H9 (cell line): ENCODE measurements at regions not wholly inside any gene's neighbourhood (a gene's known extent, or its start where the extent isn't known, plus 50 kb on each side); places are given as distances from the start of the nearest gene placed in this dataset.

ENCODE experiments used
- DNase-seq: peaks from one replicate; pipeline ENCODE4 v3.0.0-alpha.2; 2017
- H2AFZ ChIP-seq: one replicate; pipeline ENCODE4 v1.6.1; 2013; ENCODE audit warnings: mild to moderate bottlenecking, low read length, control low read depth, moderate library complexity
- H2AK5ac ChIP-seq: 2 replicates; pipeline ENCODE4 v1.6.1; 2013; ENCODE audit warnings: low read length, control low read depth, mixed read lengths; ENCODE audit not compliant: insufficient read length
- H2BK120ac ChIP-seq: one replicate; pipeline ENCODE4 v1.6.1; 2013; ENCODE audit warnings: low read depth, mild to moderate bottlenecking, low read length, control low read depth, inconsistent platforms; ENCODE audit not compliant: poor library complexity, severe bottlenecking
- H2BK12ac ChIP-seq: 2 replicates; pipeline ENCODE4 v1.6.1; 2013; ENCODE audit warnings: low read length, control low read depth, mixed read lengths, low read depth; ENCODE audit not compliant: insufficient read length
- H2BK15ac ChIP-seq: 2 replicates; pipeline ENCODE4 v1.6.1; 2013; ENCODE audit warnings: low read depth, low read length, control low read depth
- H2BK20ac ChIP-seq: one replicate; pipeline ENCODE4 v1.6.1; 2013; ENCODE audit warnings: low read depth, mild to moderate bottlenecking, low read length, control low read depth, inconsistent platforms; ENCODE audit not compliant: poor library complexity, severe bottlenecking
- H2BK5ac ChIP-seq: 2 replicates; pipeline ENCODE4 v1.6.1; 2013; ENCODE audit warnings: low read length, control low read depth, mixed read lengths; ENCODE audit not compliant: insufficient read length
- H3K14ac ChIP-seq: 2 replicates; pipeline ENCODE4 v1.6.1; 2013; ENCODE audit warnings: low read length, control low read depth; ENCODE audit not compliant: insufficient read depth
- H3K18ac ChIP-seq: 2 replicates; pipeline ENCODE4 v1.6.1; 2013; ENCODE audit warnings: low read depth, mild to moderate bottlenecking, mixed read lengths, low read length, control low read depth; ENCODE audit not compliant: insufficient read length
- H3K23ac ChIP-seq: 2 replicates; pipeline ENCODE4 v1.6.1; 2013; ENCODE audit warnings: low read length, control low read depth, mixed read lengths, low read depth; ENCODE audit not compliant: insufficient read length
- H3K23me2 ChIP-seq: 2 replicates; pipeline ENCODE4 v1.6.1; 2013; ENCODE audit warnings: low read depth, mild to moderate bottlenecking, mixed read lengths, low read length, control low read depth; ENCODE audit not compliant: insufficient read length, poor library complexity, severe bottlenecking
- H3K27ac ChIP-seq: 2 replicates; pipeline ENCODE4 v1.5.1; 2013; ENCODE audit warnings: low read length, control low read depth, mixed read lengths, low read depth; ENCODE audit not compliant: insufficient read length
- H3K27me3 ChIP-seq: 2 replicates; pipeline ENCODE4 v1.6.1; 2013; ENCODE audit warnings: low read length, control low read depth, inconsistent platforms; ENCODE audit not compliant: insufficient read depth
- H3K4ac ChIP-seq: 2 replicates; pipeline ENCODE4 v1.6.1; 2013; ENCODE audit warnings: low read depth, mild to moderate bottlenecking, control low read depth, inconsistent platforms, low read length, moderate library complexity
- H3K4me1 ChIP-seq: 2 replicates; pipeline ENCODE4 v1.6.1; 2013; ENCODE audit warnings: low read length, control low read depth, inconsistent platforms; ENCODE audit not compliant: insufficient read depth
- H3K4me2 ChIP-seq: 2 replicates; pipeline ENCODE4 v1.6.1; 2013; ENCODE audit warnings: low read length, control low read depth, mixed read lengths; ENCODE audit not compliant: insufficient read length, insufficient read depth
- H3K56ac ChIP-seq: 2 replicates; pipeline ENCODE4 v1.6.1; 2013; ENCODE audit warnings: low read depth, mild to moderate bottlenecking, mixed read lengths, low read length, control low read depth; ENCODE audit not compliant: insufficient read length
- H3K79me1 ChIP-seq: 2 replicates; pipeline ENCODE4 v1.6.1; 2013; ENCODE audit warnings: low read depth, mild to moderate bottlenecking, moderate library complexity, low read length, control low read depth, inconsistent platforms; ENCODE audit not compliant: insufficient read depth, poor library complexity, severe bottlenecking
- H3K79me2 ChIP-seq: 2 replicates; pipeline ENCODE4 v1.6.1; 2013; ENCODE audit warnings: low read length, control low read depth, inconsistent platforms; ENCODE audit not compliant: insufficient read depth
- H3K9ac ChIP-seq: 2 replicates; pipeline ENCODE4 v1.6.1; 2013; ENCODE audit warnings: low read length, control low read depth, mixed read lengths; ENCODE audit not compliant: insufficient read length; ENCODE audit errors: extremely low read depth
- H3K9me3 ChIP-seq: one replicate; pipeline ENCODE4 v1.6.1; 2013; ENCODE audit warnings: low read depth, low read length, inconsistent platforms; ENCODE audit not compliant: control insufficient read depth
- H3T11ph ChIP-seq: one replicate; pipeline ENCODE4 v1.6.1; 2013; ENCODE audit warnings: mild to moderate bottlenecking, low read length, control low read depth, inconsistent platforms
- H4K20me1 ChIP-seq: one replicate; pipeline ENCODE4 v1.6.1; 2013; ENCODE audit not compliant: control insufficient read depth, insufficient read length, insufficient read depth
- H4K5ac ChIP-seq: 2 replicates; pipeline ENCODE4 v1.6.1; 2013; ENCODE audit warnings: low read depth, mild to moderate bottlenecking, mixed read lengths, low read length, control low read depth; ENCODE audit not compliant: insufficient read length
- H4K8ac ChIP-seq: replicated peaks from 2 replicates; pipeline ENCODE4 v1.6.1; 2013; ENCODE audit warnings: low read length, control low read depth, mixed read lengths, low read depth; ENCODE audit not compliant: insufficient read length
- H4K91ac ChIP-seq: 2 replicates; pipeline ENCODE4 v1.6.1; 2013; ENCODE audit warnings: low read depth, mild to moderate bottlenecking, moderate library complexity, mixed read lengths, low read length, control low read depth; ENCODE audit not compliant: insufficient read length
- H3K27ac Mint-ChIP-seq, 3 experiments: 2 replicates in 2 of 3; 3 replicates in 1 of 3; pipeline ENCODE4 v1.8.0; 2020 to 2021; ENCODE audit warnings: mixed read lengths in 3 of 3, mild to moderate bottlenecking in 1 of 3, moderate library complexity in 1 of 3
- H3K27me3 Mint-ChIP-seq: 2 replicates; pipeline ENCODE4 v1.8.0; 2021; ENCODE audit warnings: low read depth, mild to moderate bottlenecking, moderate library complexity, mixed read lengths
- H3K36me3 Mint-ChIP-seq, 3 experiments: 2 replicates in 2 of 3; 3 replicates in 1 of 3; pipeline ENCODE4 v1.8.0; 2020 to 2021; ENCODE audit warnings: low read depth in 3 of 3, mixed read lengths in 3 of 3; ENCODE audit not compliant: insufficient read depth in 1 of 3
- H3K4me1 Mint-ChIP-seq, 2 experiments: 2 replicates each; pipeline ENCODE4 v1.8.0; 2020; ENCODE audit warnings: mixed read lengths in 2 of 2
- H3K4me3 Mint-ChIP-seq, 2 experiments: 2 replicates in 1 of 2; 3 replicates in 1 of 2; pipeline ENCODE4 v1.8.0; 2020 to 2021; ENCODE audit warnings: mild to moderate bottlenecking in 2 of 2, mixed read lengths in 2 of 2, moderate library complexity in 1 of 2
- H3K9me3 Mint-ChIP-seq, 2 experiments: 2 replicates in 1 of 2; 3 replicates in 1 of 2; pipeline ENCODE4 v1.8.0; 2020; ENCODE audit warnings: mild to moderate bottlenecking in 2 of 2, mixed read lengths in 2 of 2, moderate library complexity in 1 of 2
- WGBS: extraction: QIAGEN DNeasy Blood & Tissue Kit; methylation state at CpG from one replicate; pipeline ENCODE4 v1.1.7; 2013; ENCODE audit warnings: missing lambda C conversion rate, low lambda C conversion rate, mixed read lengths; ENCODE audit not compliant: insufficient read length; ENCODE audit errors: extremely low coverage; 5-methylcytosine and 5-hydroxymethylcytosine counted together
- TF ChIP-seq, protein P1 (sequence below): fragments of 200-600 bp; sonication (generic); conservative IDR thresholded peaks from 3 replicates; pipeline ENCODE4 v1.8.0; 2021; ENCODE audit warnings: antibody characterized with exemption, mild to moderate bottlenecking

DNA sequence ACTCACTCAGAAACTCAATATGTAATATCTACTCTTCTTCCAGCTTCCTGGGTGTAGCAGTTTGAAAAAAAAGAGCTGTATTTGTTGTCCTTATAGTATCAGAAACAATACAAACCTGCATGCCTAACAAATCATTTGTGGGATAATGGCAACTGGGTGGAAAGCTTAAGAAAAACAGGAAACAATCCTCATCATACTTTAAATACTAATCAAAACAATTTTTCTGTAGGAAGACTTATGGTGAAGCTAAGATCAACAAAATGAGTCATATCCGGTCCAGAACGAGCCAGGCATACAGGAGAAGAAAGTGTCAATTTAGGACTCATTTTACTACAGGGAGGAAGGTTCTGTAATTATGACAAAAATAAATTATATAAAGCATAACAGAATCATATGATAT lies 181.8 kb upstream of the ADGRL4 start:
- no peak overlapping the region for H3K4me3 Mint-ChIP-seq
- H3K27ac ChIP-seq = no peak overlapping the region
- no peaks in the 10 kb centered on the region for H3K9me3 Mint-ChIP-seq

More for the DNA sequence above, 181.8 kb upstream of the ADGRL4 start:
- Mint-ChIP-seq H3K27ac (no peak overlapping the region), H3K36me3 (no peaks in the 10 kb centered on the region), H3K4me1 (peaks cover 8% of the 10 kb centered on the region in 2 experiments), H3K27me3 (no peaks in the 10 kb centered on the region)
- TF ChIP-seq, protein P1, sequence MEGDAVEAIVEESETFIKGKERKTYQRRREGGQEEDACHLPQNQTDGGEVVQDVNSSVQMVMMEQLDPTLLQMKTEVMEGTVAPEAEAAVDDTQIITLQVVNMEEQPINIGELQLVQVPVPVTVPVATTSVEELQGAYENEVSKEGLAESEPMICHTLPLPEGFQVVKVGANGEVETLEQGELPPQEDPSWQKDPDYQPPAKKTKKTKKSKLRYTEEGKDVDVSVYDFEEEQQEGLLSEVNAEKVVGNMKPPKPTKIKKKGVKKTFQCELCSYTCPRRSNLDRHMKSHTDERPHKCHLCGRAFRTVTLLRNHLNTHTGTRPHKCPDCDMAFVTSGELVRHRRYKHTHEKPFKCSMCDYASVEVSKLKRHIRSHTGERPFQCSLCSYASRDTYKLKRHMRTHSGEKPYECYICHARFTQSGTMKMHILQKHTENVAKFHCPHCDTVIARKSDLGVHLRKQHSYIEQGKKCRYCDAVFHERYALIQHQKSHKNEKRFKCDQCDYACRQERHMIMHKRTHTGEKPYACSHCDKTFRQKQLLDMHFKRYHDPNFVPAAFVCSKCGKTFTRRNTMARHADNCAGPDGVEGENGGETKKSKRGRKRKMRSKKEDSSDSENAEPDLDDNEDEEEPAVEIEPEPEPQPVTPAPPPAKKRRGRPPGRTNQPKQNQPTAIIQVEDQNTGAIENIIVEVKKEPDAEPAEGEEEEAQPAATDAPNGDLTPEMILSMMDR = no peak
- Histone ChIP-seq H2BK20ac (no peak overlapping the region), H2AK5ac (no peak overlapping the region), H4K91ac (no peak overlapping the region), H3K18ac (no peak overlapping the region), H2BK5ac (no peak overlapping the region), H3K79me2 (no peaks in the 10 kb centered on the region), H2BK120ac (no peak overlapping the region), H4K5ac (no peak overlapping the region), H3T11ph (no peak overlapping the region), H2BK15ac (no peak overlapping the region), H3K79me1 (no peaks in the 10 kb centered on the region), H3K23me2 (no peaks in the 10 kb centered on the region), H3K56ac (no peak overlapping the region), H3K4ac (no peak overlapping the region), H3K23ac (no peak overlapping the region), H4K8ac (no peak overlapping the region), H2AFZ (no peak overlapping the region), H4K20me1 (no peaks in the 10 kb centered on the region), H3K9ac (no peak overlapping the region), H3K14ac (no peak overlapping the region), H3K4me2 (no peak overlapping the region), H3K9me3 (no peaks in the 10 kb centered on the region), H3K4me1 (peaks cover 2% of the 10 kb centered on the region; the same call in 1 of the 2 replicates), H2BK12ac (no peak overlapping the region), H3K27me3 (no peaks in the 10 kb centered on the region)
- WGBS = no CpG with 5 or more reads among the region's 2 CpGs
- no peak for DNase-seq
